ENCODE measurements at regions not wholly inside any gene's neighbourhood (a gene's known extent, or its start where the extent isn't known, plus 50 kb on each side); places are given as distances from the start of the nearest gene placed in this dataset.

GRCh38 chr11:116452461-116452860, 320.3 kb downstream of the BUD13 start:
- Histone ChIP-seq H3K36me3 (ENCODE audit: control insufficient read depth, low read length) (no peaks in the 10 kb centered on the region), H4K20me1 (ENCODE audit: control insufficient read depth, insufficient read depth, low read depth, low read length) (no peaks in the 10 kb centered on the region), H3K27me3 (ENCODE audit: control insufficient read depth, low read length) (no peaks in the 10 kb centered on the region), H3K4me1 (ENCODE audit: control insufficient read depth, low read length) (no peaks in the 10 kb centered on the region), H3F3A (ENCODE audit: control insufficient read depth, insufficient read depth) (no peaks in the 10 kb centered on the region), H3K4me3 (ENCODE audit: low read length) (no peak overlapping the region), H3K79me2 (ENCODE audit: control insufficient read depth, low read length) (no peaks in the 10 kb centered on the region), H3K27ac (ENCODE audit: low read depth, low read length) (no peak overlapping the region), H3K4me2 (ENCODE audit: low read length) (no peak overlapping the region), H3K9me2 (replicated peaks; ENCODE audit: control insufficient read depth, low read length) (no peaks in the 10 kb centered on the region), H3K9me3 (ENCODE audit: control insufficient read depth, insufficient read depth, low read length) (no peaks in the 10 kb centered on the region)
- TF ChIP-seq EZH2phosphoT487 (IDR thresholded peaks at IDR 0.05; ENCODE audit: borderline replicate concordance, low read length) (no peak), CTCF (IDR thresholded peaks at IDR 0.05; ENCODE audit: low read depth, low read length, poor library complexity, severe bottlenecking) (no peak)

- H3K4me1 ChIP-seq (ENCODE audit: control insufficient read depth, low read length) = no peaks in the 10 kb centered on the region
- H3F3A ChIP-seq (ENCODE audit: control insufficient read depth, insufficient read depth) = no peaks in the 10 kb centered on the region
These were observed 323.3 kb downstream of the BUD13 start for GRCh38 chr11:116449522-116449921.

GRCh38 chr11:116446048-116446941, 326.5 kb downstream of the BUD13 start:
- Histone ChIP-seq H3K9me2 (replicated peaks; ENCODE audit: control insufficient read depth, low read length) (no peaks in the 10 kb centered on the region), H3K4me2 (ENCODE audit: low read length) (no peak overlapping the region), H3F3A (ENCODE audit: control insufficient read depth, insufficient read depth) (no peaks in the 10 kb centered on the region), H3K27me3 (ENCODE audit: control insufficient read depth, low read length) (no peaks in the 10 kb centered on the region), H3K36me3 (ENCODE audit: control insufficient read depth, low read length) (no peaks in the 10 kb centered on the region), H3K79me2 (ENCODE audit: control insufficient read depth, low read length) (no peaks in the 10 kb centered on the region), H4K20me1 (ENCODE audit: control insufficient read depth, insufficient read depth, low read depth, low read length) (no peaks in the 10 kb centered on the region), H3K27ac (ENCODE audit: low read depth, low read length) (no peak overlapping the region), H3K4me3 (ENCODE audit: low read length) (no peak overlapping the region), H3K4me1 (ENCODE audit: control insufficient read depth, low read length) (no peaks in the 10 kb centered on the region), H3K9me3 (ENCODE audit: control insufficient read depth, insufficient read depth, low read length) (no peaks in the 10 kb centered on the region)
- TF ChIP-seq CTCF (IDR thresholded peaks at IDR 0.05; ENCODE audit: low read depth, low read length, poor library complexity, severe bottlenecking) (no peak), EZH2phosphoT487 (IDR thresholded peaks at IDR 0.05; ENCODE audit: borderline replicate concordance, low read length) (no peak)

More at GRCh38 chr11:116449522-116449921, 323.3 kb downstream of the BUD13 start:
- Histone ChIP-seq H3K9me3 (ENCODE audit: control insufficient read depth, insufficient read depth, low read length) (no peaks in the 10 kb centered on the region), H4K20me1 (ENCODE audit: control insufficient read depth, insufficient read depth, low read depth, low read length) (no peaks in the 10 kb centered on the region), H3K36me3 (ENCODE audit: control insufficient read depth, low read length) (no peaks in the 10 kb centered on the region), H3K9me2 (replicated peaks; ENCODE audit: control insufficient read depth, low read length) (no peaks in the 10 kb centered on the region), H3K79me2 (ENCODE audit: control insufficient read depth, low read length) (no peaks in the 10 kb centered on the region), H3K4me3 (ENCODE audit: low read length) (no peak overlapping the region), H3K4me2 (ENCODE audit: low read length) (no peak overlapping the region), H3K27ac (ENCODE audit: low read depth, low read length) (no peak overlapping the region), H3K27me3 (ENCODE audit: control insufficient read depth, low read length) (no peaks in the 10 kb centered on the region)
- TF ChIP-seq EZH2phosphoT487 (IDR thresholded peaks at IDR 0.05; ENCODE audit: borderline replicate concordance, low read length) = no peak
- no peak for TF ChIP-seq CTCF (IDR thresholded peaks at IDR 0.05; ENCODE audit: low read depth, low read length, poor library complexity, severe bottlenecking)

Measured in DOHH2 (cell line).